NCI-H1417 treated with DMSO at 0.1 percent for 48 hours (cell line): ENCODE measurements at regions not wholly inside any gene's neighbourhood (a gene's known extent, or its start where the extent isn't known, plus 50 kb on each side); places are given as distances from the start of the nearest gene placed in this dataset.
"Not testable (repeated sequence)": the region's sequence is repeated elsewhere in the genome, so short reads cannot be mapped to it uniquely, and the experiment has no call there.

Source experiments
- DNase-seq: peaks from one replicate; lab custom pipeline; 2025; lab: John Stamatoyannopoulos, UW

GRCh38 chr5:125961150-125961549, 462.1 kb upstream of the GRAMD2B start:
- DNase-seq, result no peak

DNA sequence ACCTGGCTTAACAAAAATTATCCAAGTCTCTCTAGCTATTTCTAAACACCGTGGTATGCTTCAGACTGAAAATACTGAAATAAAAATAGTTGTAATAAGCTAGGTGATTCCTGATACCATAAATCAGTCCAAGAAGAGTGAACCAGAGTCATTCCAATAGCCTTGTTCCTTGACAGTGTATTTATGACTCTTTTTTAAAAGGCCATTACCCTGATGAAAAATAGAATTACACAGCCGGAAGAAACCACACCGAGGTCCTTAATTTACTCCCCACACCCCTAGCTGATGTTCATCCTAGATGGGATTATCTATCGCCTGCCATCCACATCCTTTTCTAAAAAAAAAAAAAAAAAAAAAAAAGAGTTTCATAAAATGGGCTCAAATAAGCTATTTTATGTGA, 457.6 kb upstream of the GRAMD2B start:
- DNase-seq, result no peak

- DNase-seq, result no peak
These were observed 455.6 kb upstream of the GRAMD2B start for GRCh38 chr5:125967576-125967975.

- peak; percentile 1 for DNase-seq
These were observed 454.0 kb upstream of the GRAMD2B start for GRCh38 chr5:125969011-125969813.

DNA sequence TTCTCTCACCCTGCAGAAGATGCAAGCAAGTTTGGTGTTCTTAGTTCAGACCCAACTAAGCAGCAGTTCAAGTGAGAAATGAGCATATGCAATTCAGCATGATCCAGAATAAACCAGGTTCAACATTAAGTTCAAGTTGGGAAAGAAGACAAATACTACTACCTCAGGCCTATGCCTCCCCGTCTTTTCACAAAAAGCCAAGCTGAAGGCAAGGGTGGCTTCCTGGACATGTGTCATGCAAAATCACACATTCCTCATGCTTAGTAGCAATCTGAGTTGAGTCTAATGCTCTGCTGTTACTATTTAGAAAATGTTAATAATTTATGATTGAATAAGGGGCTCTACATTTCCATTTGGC, 453.4 kb upstream of the GRAMD2B start:
- no peak for DNase-seq

DNA sequence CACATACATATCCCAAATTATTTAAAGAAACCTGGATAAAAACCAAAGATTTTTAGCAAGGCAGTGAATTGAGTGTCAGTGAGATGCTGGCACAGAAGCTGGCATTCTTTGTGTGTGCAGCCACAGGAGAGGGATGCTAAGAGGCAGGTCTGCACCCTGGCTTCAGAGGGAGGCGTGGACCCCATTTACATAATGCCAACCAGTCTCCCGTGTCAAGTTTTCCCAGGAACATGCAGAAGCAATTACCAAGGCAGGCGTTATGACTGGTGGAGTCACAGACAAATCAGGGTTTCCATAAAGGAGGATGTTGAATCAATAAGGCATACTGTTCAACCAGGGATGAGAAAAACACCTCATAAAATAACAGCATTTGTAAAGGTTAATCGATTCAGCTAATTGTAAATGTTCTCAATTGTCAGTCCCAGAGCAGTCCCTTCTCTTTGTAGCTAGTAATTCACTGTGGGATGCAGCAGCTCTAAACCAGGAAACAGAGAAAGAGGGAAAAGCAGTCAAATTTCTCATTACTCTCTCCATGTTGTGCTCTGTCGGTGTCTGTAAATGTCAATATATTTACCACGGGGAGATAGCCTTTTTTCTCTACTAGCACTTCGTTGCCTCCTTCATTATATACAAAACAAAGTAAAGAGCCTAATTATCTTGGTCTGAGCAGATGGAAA, 452.4 kb upstream of the GRAMD2B start:
- peak; percentile 0 for DNase-seq

DNA sequence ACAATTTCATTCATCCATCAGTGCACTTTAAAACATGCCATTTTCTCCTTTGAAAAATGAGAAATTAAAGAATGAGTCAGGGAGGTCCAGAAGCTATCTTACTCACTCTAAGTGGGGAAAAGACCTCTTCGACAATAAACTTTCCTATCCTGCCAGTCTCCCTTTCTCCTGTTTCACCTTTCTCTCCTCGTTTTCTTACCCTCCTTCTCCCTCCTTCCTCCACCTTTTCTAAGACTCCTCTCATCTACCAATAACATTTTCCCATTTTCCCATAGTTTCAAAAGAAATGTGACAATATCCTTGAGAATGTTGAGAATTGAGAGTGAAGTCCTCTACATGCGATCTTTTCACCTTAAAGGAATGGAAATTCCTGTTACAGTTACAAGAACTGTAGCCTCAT, 450.5 kb upstream of the GRAMD2B start:
- DNase-seq, result no peak

GRCh38 chr5:125974679-125975078, 448.5 kb upstream of the GRAMD2B start:
- no peak for DNase-seq

DNA sequence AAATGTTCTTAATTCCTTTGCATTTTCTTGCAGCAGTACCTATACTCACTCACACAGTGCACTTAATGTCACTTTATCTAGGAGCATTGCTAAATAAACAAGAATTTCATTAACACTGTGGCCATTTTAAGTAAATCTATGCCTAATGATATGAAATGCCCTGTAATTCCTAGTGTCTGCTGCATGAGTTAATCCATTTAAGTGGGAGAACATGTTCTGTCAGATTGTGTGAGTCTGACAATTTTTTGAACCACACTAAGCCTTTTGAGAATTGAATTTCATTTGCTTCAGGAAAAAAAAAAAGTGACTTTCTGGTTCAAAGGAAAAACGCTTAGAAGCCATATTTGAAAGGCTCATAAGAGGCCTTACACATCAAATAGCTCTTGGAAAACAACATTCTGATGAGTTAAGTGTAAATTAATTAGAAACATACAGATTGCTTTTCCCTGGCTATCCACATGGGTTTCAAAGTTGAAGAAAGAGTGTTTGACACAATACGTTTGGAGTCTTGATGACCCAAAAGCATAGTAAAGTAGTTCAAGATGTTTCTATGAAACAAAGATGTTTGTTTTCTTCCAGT, 446.7 kb upstream of the GRAMD2B start:
- DNase-seq, result no peak

DNA sequence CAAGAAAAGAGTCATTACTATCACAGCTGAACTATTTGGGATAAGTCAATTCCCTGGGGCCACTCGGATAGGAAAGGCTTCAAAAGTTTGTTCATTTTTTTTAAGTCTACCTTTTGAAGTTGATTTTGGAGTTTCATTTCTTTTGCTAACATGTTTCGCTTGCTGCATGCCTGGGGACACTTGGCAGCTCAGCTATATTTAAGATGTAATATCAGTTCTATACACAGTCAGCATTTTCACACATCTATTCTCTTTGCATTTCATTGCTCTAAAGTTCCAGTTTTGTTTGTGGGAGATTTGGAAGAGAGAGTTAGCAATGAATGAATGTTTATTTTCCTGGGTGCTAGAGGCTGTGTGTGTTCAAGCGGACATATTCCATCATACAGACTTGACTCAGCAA, 445.2 kb upstream of the GRAMD2B start:
- DNase-seq, result no peak

DNA sequence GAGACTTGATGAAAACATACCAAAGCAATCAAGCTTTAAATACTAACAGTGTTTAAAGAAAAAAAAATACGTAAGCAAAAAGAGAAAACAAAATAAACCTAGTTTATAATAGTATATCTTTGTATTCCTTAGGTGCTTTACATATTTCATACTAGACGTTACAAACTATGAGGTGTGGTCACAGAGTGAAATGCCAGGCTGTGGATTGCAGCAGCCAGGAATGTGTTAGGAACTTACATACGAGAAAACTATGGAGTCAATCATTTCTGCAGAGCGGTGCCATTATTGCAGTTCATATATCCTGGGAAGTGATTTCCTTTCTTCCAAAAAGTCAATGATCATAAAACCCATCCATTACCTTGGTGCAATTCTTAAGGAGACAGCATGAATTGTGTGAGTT, 443.6 kb upstream of the GRAMD2B start:
- no peak for DNase-seq

DNA sequence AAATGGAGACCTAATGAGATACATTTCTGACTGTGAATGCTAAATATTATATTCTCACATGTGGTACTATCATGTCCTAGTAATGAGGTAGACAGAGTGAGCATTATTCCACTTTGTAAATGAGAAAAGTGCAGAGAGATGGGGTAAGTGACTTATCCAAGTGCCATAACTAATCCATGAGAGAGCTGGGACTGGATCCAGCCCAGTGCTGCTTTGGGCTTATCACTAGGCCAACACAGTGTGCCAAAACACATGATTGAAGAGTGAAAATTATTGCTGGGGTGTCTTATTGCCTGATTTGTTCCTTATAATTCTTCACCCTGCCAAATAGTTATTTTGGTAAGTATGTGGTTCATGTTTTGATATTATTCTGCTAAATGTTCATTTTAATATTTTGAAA, 442.2 kb upstream of the GRAMD2B start:
- DNase-seq, result no peak

GRCh38 chr5:125987677-125988255, 435.4 kb upstream of the GRAMD2B start:
- DNase-seq, result no peak

DNA sequence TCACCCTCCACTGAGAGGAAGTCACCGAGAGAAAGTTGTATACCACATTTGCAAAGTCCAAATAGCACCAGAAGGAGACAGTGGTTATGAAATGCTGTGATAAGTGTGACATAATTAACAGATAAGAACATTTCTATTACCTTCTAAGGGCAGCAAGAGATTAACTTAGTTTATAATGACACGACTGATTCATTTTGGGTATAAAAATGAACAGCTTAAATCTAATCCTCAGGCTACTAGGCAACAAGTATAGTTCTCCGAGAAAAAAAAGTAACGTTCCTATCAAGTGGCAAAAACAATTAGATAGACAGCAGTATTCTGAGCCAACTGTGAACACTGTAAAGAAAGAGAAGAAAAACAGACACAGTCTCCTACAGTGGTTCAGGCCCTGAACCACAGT, 431.2 kb upstream of the GRAMD2B start:
- no peak for DNase-seq

- not testable (repeated sequence) for DNase-seq
These were observed 423.8 kb upstream of the GRAMD2B start for GRCh38 chr5:125999271-126000030.

GRCh38 chr5:126000507-126000906, 422.7 kb upstream of the GRAMD2B start:
- DNase-seq, result no peak

DNA sequence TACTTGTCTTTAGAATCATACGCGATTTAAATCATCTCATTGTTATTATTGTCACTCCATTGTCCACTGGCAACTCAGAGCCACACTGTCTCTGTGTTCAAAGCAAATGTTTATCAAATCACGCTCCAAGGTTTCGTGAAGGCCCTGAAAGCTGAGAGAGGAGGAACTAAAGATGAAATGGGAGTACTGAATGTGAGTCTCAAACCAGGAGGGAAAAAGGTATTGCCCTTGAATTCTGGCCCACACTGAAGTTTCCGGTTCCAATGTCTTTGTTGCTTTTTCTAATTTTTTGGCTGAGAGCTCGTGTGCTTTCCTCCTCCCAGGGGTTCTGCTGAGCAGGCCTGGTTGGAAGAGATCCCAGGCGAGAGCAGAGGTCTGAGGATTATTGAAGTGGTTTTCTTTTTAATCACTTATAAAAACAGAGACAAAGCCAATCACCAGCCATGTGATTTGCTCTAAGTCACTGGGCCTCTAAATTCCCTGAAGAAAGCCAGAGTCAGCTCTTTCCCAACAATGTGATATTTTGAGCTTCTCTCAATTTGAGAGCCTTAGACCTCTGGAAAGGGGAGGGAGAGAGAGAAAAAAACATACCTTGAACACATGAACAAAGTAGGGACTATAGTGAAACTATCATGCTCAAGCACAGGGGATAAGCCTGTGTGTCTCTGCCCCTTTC, 420.8 kb upstream of the GRAMD2B start:
- DNase-seq, result no peak

DNA sequence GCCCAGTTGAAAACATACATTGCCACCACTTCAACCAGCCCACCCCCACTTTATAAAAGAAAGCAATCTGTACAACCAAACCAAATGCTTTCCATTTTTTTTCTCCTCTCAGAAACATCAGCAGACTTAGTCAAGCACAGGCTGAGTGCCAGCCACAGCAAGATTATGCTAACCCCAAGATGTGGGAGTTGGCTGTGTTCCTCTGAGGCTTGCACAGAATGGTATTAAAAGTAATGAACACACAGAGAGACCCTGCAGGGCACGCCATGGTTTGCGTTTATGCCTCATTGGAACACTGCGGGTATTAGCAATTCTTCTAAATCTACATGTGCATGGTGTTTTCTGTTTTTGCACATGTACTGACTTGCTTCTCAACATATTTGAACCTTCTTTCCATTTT, 419.9 kb upstream of the GRAMD2B start:
- DNase-seq, result no peak

DNA sequence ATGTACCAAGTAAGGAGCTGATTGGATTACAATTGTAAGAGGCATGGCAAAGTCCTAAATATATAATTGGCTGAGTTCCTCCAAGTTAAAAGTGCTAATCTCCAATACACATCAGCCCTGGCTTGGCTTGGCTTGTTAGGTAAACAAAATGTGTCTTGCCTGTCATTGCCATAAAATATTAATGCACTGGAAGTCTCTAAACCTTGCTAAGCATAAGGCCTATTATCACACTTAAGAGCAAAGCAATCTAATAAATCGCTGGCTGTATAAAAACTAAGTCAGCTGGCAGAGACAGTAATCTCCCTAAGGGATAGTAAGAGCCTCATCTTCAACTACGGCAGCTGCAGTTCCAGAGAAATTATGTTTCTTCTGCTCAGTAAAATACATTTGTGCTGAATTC, 418.6 kb upstream of the GRAMD2B start:
- DNase-seq, result no peak

DNA sequence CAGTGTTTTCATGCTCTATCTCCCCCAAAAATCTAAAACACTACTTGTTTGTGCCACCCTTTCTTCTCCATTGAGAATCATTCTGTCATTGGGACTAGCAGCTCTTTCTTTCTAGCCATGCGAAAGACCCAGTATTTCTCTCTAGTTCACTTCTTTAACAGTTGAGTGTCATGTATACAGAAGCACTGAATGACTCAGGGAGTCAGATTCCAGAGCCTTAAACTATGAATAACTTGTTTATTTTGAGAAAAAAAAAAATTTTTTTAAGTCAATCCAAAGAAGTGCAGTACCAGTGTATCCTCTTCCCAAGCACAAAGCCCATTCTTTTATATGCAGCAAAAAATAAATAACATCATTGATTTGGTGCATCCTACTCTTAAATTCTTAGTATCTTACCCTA, 415.4 kb upstream of the GRAMD2B start:
- no peak for DNase-seq

GRCh38 chr5:126009566-126009965, 413.6 kb upstream of the GRAMD2B start:
- no peak for DNase-seq

DNA sequence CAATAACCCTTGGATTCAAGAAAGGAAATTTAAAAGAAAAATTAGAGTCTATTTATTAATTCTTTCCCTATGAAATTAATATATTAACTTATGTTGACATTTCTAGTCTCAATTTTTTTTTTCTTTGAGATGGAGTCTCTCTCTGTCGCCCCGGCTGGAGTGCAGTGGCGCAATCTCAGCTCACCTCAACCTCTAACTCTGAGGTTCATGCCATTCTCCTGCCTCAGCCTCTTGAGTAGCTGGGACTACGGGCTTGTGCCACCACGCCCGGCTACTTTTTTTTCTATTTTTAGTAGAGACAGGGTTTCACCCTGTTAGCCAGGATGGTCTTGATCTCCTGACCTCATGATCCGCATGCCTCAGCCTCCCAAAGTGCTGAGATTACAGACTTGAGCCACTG, 411.7 kb upstream of the GRAMD2B start:
- DNase-seq, result not testable (repeated sequence)
